Tibial artery (tissue), 4 donors: ENCODE measurements at regions not wholly inside any gene's neighbourhood (a gene's known extent, or its start where the extent isn't known, plus 50 kb on each side); places are given as distances from the start of the nearest gene placed in this dataset.

ENCODE experiments used
- DNase-seq, 2 donors: peaks; one replicate each; pipeline ENCODE4 v3.0.0-alpha.2; 2019
- H3K27ac ChIP-seq, 2 donors: fragments of 200-600 bp; sonication (generic) in 1 of 2; 1 replicate in 1 of 2; 2 replicates in 1 of 2; pipeline ENCODE4 v1.5.1; 2018 to 2019; ENCODE audit warnings: mild to moderate bottlenecking in 1 of 2
- H3K27me3 ChIP-seq, 2 donors: fragments of 200-600 bp; sonication (generic) in 1 of 2; one replicate each; pipeline versions ENCODE4 v1.5.1 to v1.6.0; 2016 to 2019
- H3K36me3 ChIP-seq, 3 donors: fragments of 200-600 bp; sonication (generic) in 2 of 3; one replicate each; pipeline ENCODE4 v1.5.1; 2016 to 2019; ENCODE audit warnings: mild to moderate bottlenecking in 2 of 3
- H3K4me1 ChIP-seq, 4 donors: fragments of 200-600 bp; sonication (generic) in 2 of 4; 1 replicate in 3 of 4; 2 replicates in 1 of 4; pipeline ENCODE4 v1.5.1; 2016 to 2019
- H3K4me3 ChIP-seq, 2 donors: fragments of 200-600 bp; sonication (generic) in 1 of 2; 1 replicate in 1 of 2; 2 replicates in 1 of 2; pipeline ENCODE4 v1.5.1; 2018 to 2019; ENCODE audit warnings: mild to moderate bottlenecking in 2 of 2
- H3K9me3 ChIP-seq, 3 donors: fragments of 200-600 bp; sonication (generic) in 1 of 3; one replicate each; pipeline ENCODE4 v1.5.1; 2016 to 2019
- intact Hi-C: fragments of 100-400 bp; cut with DNase I; formaldehyde crosslinking; loops from one replicate; pipeline ENCODE4 v1.15.0; 2023; ENCODE audit warnings: low total_unique reads
- TF ChIP-seq, protein P1 (sequence below), 2 experiments: fragments of 200-600 bp in 1 of 2; fragments of 450-650 bp in 1 of 2; IDR thresholded peaks; one replicate each; pipeline ENCODE4 v1.5.1; 2017 to 2019; ENCODE audit warnings: antibody characterized with exemption in 2 of 2, mild to moderate bottlenecking in 1 of 2, moderate library complexity in 1 of 2

DNA sequence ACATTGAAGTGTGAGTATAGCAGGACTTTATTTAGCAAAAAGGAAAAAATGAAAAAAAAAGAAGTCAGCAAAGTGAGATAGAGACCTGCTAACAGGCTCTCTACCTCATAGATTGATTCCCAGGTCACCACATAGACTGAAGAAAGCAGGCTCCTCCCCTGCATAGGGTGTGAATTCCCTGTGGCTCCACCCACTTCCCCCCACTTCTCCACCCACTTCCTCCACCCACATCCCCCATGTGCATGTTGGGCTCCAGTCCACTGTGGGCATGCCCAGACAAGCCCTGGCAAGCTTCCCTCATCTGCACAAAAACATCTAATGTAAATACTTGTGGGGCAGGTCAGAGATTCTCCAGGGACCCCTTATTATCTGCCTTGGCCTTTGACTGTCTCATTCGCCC, 97.8 kb downstream of the TMEM47 start:
- no peaks in the 10 kb centered on the region for H3K4me1 ChIP-seq
- no peak overlapping the region for H3K4me3 ChIP-seq
- DNase-seq: no peak
- no peaks in the 10 kb centered on the region for H3K36me3 ChIP-seq
- no peaks in the 10 kb centered on the region for H3K9me3 ChIP-seq
- H3K27me3 ChIP-seq: no peaks in the 10 kb centered on the region
- intact Hi-C loops: no loop called here
- no peak overlapping the region for H3K27ac ChIP-seq
- TF ChIP-seq, protein P1, sequence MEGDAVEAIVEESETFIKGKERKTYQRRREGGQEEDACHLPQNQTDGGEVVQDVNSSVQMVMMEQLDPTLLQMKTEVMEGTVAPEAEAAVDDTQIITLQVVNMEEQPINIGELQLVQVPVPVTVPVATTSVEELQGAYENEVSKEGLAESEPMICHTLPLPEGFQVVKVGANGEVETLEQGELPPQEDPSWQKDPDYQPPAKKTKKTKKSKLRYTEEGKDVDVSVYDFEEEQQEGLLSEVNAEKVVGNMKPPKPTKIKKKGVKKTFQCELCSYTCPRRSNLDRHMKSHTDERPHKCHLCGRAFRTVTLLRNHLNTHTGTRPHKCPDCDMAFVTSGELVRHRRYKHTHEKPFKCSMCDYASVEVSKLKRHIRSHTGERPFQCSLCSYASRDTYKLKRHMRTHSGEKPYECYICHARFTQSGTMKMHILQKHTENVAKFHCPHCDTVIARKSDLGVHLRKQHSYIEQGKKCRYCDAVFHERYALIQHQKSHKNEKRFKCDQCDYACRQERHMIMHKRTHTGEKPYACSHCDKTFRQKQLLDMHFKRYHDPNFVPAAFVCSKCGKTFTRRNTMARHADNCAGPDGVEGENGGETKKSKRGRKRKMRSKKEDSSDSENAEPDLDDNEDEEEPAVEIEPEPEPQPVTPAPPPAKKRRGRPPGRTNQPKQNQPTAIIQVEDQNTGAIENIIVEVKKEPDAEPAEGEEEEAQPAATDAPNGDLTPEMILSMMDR (IDR thresholded peaks at IDR 0.05): no peak

DNA sequence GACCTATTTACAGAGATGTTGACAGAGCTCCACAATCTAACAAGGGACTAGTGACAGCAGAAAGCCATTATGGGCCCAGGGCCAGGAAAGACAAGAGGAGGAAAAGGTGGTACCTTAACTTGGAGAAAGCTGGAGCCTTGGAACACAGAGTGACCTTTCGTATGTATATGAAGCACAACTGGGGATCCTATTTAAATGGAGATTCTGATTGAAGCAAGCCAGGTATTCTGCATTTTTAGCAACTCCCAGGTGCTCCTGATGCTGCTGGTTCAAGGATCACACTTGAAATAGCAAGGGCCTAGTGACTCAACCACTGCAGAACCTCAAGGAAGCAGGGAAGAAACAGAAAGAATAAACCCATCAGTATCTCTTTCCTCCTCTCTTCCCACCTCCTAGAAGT, 99.4 kb downstream of the TMEM47 start:
- Histone ChIP-seq H3K36me3 (no peaks in the 10 kb centered on the region), H3K4me1 (no peaks in the 10 kb centered on the region), H3K27me3 (no peaks in the 10 kb centered on the region), H3K9me3 (no peaks in the 10 kb centered on the region), H3K4me3 (no peak overlapping the region), H3K27ac (no peak overlapping the region)
- intact Hi-C loops: no loop called here
- no peak for DNase-seq
- TF ChIP-seq, protein P1 (IDR thresholded peaks at IDR 0.05): no peak

DNA sequence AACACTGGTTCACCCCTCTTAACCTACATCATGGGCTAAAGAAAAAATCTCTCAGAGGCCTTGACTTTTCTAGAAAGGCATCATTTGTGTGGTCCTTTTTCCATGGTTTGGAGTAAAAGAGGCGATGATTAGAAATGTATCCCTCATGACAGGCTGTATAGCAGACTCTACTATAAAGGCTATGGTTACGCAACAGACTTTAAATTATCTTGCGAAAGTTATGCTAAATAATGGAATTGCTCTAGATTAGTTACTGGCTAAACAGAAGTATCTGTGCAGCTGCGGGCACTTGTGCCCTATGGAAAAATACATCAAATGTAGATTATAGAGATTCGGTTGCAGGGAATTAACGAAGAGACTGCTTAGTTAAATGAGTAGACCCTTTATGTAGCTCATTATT, 101.6 kb downstream of the TMEM47 start:
- DNase-seq: no peak
- Histone ChIP-seq H3K27me3 (no peaks in the 10 kb centered on the region), H3K27ac (no peak overlapping the region), H3K4me1 (no peaks in the 10 kb centered on the region), H3K9me3 (no peaks in the 10 kb centered on the region), H3K4me3 (no peak overlapping the region), H3K36me3 (no peaks in the 10 kb centered on the region)
- TF ChIP-seq, protein P1 (IDR thresholded peaks at IDR 0.05): no peak
- intact Hi-C loops: no loop called here

DNA sequence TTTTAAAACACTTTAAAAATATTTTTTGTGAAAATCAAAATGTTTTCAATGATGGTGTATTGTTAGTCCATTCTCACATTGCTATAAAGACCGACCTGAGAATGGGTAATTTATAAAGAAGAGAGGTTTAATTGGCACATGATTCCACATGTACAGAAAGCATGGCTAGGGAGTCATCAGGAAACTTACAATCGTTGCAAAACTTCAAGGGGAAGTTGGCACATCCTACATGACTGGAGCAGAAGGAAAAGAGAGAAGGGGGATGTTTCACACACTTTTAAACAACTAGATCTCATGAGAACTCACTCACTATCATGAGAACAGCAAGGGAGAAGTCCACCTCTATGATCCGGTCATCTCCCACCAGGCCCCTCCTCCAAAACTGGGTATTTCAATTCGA, 110.7 kb downstream of the TMEM47 start:
- intact Hi-C loops: no loop called here

DNA sequence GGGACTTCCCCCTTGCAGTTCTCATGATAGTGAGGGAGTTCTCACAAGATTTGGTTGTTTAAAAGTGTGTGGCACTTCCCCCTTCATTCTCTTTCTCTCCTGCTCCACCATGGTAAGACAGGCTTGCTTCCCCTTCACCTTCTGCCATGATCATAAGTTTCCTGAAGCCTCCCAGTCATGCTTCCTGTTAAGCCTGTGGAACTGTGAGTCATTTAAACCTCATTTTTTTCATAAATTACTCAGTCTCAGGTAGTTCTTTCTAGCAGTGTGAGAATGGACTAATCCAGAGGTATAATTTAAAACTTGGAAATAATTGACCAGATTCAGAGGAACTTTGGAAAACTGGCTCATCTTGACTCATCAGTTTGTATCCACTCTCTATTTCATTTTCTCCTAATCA, 129.0 kb downstream of the TMEM47 start:
- H3K27me3 ChIP-seq: no peaks in the 10 kb centered on the region
- no peaks in the 10 kb centered on the region for H3K9me3 ChIP-seq
- H3K4me3 ChIP-seq: no peak overlapping the region
- no peak overlapping the region for H3K27ac ChIP-seq
- H3K36me3 ChIP-seq: no peaks in the 10 kb centered on the region
- intact Hi-C loops: no loop called here
- TF ChIP-seq, protein P1 (IDR thresholded peaks at IDR 0.05): no peak
- DNase-seq: no peak
- H3K4me1 ChIP-seq: no peaks in the 10 kb centered on the region

More for the DNA sequence above, 110.7 kb downstream of the TMEM47 start:
- Histone ChIP-seq H3K36me3 (no peaks in the 10 kb centered on the region), H3K9me3 (no peaks in the 10 kb centered on the region), H3K4me1 (no peaks in the 10 kb centered on the region), H3K27me3 (no peaks in the 10 kb centered on the region), H3K27ac (no peak overlapping the region), H3K4me3 (no peak overlapping the region)
- DNase-seq: no peak
- TF ChIP-seq, protein P1 (IDR thresholded peaks at IDR 0.05): no peak

DNA sequence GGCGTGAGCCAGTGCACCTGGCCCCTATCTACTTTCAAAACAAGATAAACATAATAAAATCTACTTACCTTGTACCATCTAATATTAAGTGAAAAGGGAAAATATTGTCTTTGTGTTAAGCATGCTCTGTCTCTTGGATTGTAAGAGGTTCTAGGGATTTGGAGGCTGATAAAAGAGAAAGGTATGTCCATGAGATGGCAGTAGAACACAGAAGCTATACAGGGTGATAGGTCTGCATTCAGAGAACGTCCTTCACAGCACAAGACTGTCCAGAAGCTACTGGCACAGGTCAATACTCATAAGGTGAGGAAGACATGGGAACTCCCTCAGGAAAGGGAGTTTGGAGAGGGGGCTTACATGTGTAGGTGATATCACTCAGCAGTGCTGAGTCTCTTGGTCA, 135.5 kb downstream of the TMEM47 start:
- Histone ChIP-seq H3K27me3 (no peaks in the 10 kb centered on the region), H3K27ac (no peak overlapping the region), H3K4me3 (no peak overlapping the region), H3K9me3 (no peaks in the 10 kb centered on the region), H3K4me1 (no peaks in the 10 kb centered on the region), H3K36me3 (no peaks in the 10 kb centered on the region)
- TF ChIP-seq, protein P1 (IDR thresholded peaks at IDR 0.05): no peak
- intact Hi-C loops: no loop called here
- DNase-seq: no peak
